SU-DHL-6 (cell line): ENCODE measurements at regions not wholly inside any gene's neighbourhood (a gene's known extent, or its start where the extent isn't known, plus 50 kb on each side); places are given as distances from the start of the nearest gene placed in this dataset.

Experiments used
- H2AFZ ChIP-seq: fragments of 200-600 bp; sonication (generic); 2 replicates; pipeline ENCODE4 v1.6.1; 2014; ENCODE audit warnings: low read depth, mild to moderate bottlenecking, moderate library complexity, mixed read lengths, antibody characterized with exemption, low read length; ENCODE audit not compliant: severe bottlenecking
- H3F3A ChIP-seq: fragments of 200-600 bp; shearing (Covaris generic); 2 replicates; pipeline ENCODE4 v1.6.0; 2016; ENCODE audit warnings: antibody characterized with exemption, mild to moderate bottlenecking; ENCODE audit not compliant: insufficient read depth
- H3K27ac ChIP-seq: fragments of 200-600 bp; sonication (generic); 2 replicates; pipeline ENCODE4 v1.5.1; 2016; ENCODE audit warnings: low read depth, mild to moderate bottlenecking, low read length, moderate library complexity, mixed read lengths
- H3K27me3 ChIP-seq: fragments of 200-600 bp; sonication (generic), shearing (Covaris generic); 2 replicates; pipeline ENCODE4 v1.6.0; 2014; ENCODE audit warnings: mild to moderate bottlenecking, low read length
- H3K36me3 ChIP-seq: fragments of 200-600 bp; sonication (generic); 2 replicates; pipeline ENCODE4 v1.6.1; 2014; ENCODE audit warnings: mild to moderate bottlenecking, low read length, mixed read lengths
- H3K4me2 ChIP-seq: fragments of 300-600, 200-600 bp; shearing (Covaris generic), sonication (generic); 2 replicates; pipeline ENCODE4 v1.6.0; 2014; ENCODE audit warnings: low read length, low read depth, mild to moderate bottlenecking; ENCODE audit not compliant: poor library complexity, severe bottlenecking
- H3K4me3 ChIP-seq: fragments of 200-600 bp; sonication (generic); 2 replicates; pipeline ENCODE4 v1.5.1; 2014; ENCODE audit warnings: antibody characterized with exemption, low read length, mild to moderate bottlenecking, mixed read lengths; ENCODE audit not compliant: insufficient read depth, poor library complexity, severe bottlenecking
- H3K79me2 ChIP-seq: fragments of 200-600 bp; sonication (generic); 2 replicates; pipeline ENCODE4 v1.6.1; 2014; ENCODE audit warnings: mild to moderate bottlenecking, low read length, moderate library complexity; ENCODE audit not compliant: insufficient read depth
- H3K9ac ChIP-seq: fragments of 200-600 bp; sonication (generic); 2 replicates; pipeline ENCODE4 v1.7.0; 2014; ENCODE audit warnings: mild to moderate bottlenecking, low read length
- H3K9me2 ChIP-seq: fragments of 200-600 bp; sonication (generic); replicated peaks from 2 replicates; pipeline ENCODE4 v1.6.1; 2014; ENCODE audit warnings: low read length; ENCODE audit not compliant: insufficient read depth
- H3K9me3 ChIP-seq: fragments of 200-600 bp; sonication (generic); 2 replicates; pipeline ENCODE4 v1.6.1; 2014; ENCODE audit warnings: low read length, mixed read lengths; ENCODE audit not compliant: insufficient read depth
- H4K20me1 ChIP-seq: fragments of 200-600 bp; sonication (generic); 2 replicates; pipeline ENCODE4 v1.6.1; 2014; ENCODE audit warnings: low read depth, mild to moderate bottlenecking, antibody characterized with exemption, low read length, moderate library complexity, mixed read lengths
- CTCF ChIP-seq: fragments of 200-600 bp; sonication (generic); IDR thresholded peaks from one replicate; pipeline ENCODE4 v1.5.1; 2017; ENCODE audit warnings: antibody characterized with exemption, mild to moderate bottlenecking, low read length, moderate library complexity; ENCODE audit not compliant: insufficient read depth, poor library complexity, severe bottlenecking
- EZH2phosphoT487 ChIP-seq: fragments of 200-600 bp; sonication (generic), shearing (Covaris generic); conservative IDR thresholded peaks from 2 replicates; pipeline ENCODE4 v1.6.1; 2018; ENCODE audit warnings: mild to moderate bottlenecking, antibody characterized with exemption, low read length, moderate library complexity, mixed read lengths

GRCh38 chr9:87160148-87161102 is 213.1 kb upstream of the GAS1 start:
- Histone ChIP-seq H3K9me3 (no peaks in the 10 kb centered on the region), H3K79me2 (no peaks in the 10 kb centered on the region), H3K9ac (no peak overlapping the region), H3K4me2 (no peak overlapping the region), H3K27ac (no peak overlapping the region), H4K20me1 (no peaks in the 10 kb centered on the region), H3K9me2 (no peaks in the 10 kb centered on the region), H3F3A (no peaks in the 10 kb centered on the region), H3K36me3 (no peaks in the 10 kb centered on the region), H3K4me3 (no peak overlapping the region), H3K27me3 (no peaks in the 10 kb centered on the region), H2AFZ (no peak overlapping the region)
- no peak for TF ChIP-seq EZH2phosphoT487
- TF ChIP-seq CTCF, result no peak

GRCh38 chr9:87167161-87167560 is 219.9 kb upstream of the GAS1 start:
- Histone ChIP-seq H3K9me2 (no peaks in the 10 kb centered on the region), H3K27ac (no peak overlapping the region), H3K4me2 (no peak overlapping the region), H3K36me3 (no peaks in the 10 kb centered on the region), H2AFZ (no peak overlapping the region), H3K4me3 (no peak overlapping the region), H3K27me3 (no peaks in the 10 kb centered on the region), H3K9me3 (no peaks in the 10 kb centered on the region), H3F3A (no peaks in the 10 kb centered on the region), H3K79me2 (no peaks in the 10 kb centered on the region), H4K20me1 (no peaks in the 10 kb centered on the region), H3K9ac (no peak overlapping the region)
- TF ChIP-seq CTCF, result no peak

DNA sequence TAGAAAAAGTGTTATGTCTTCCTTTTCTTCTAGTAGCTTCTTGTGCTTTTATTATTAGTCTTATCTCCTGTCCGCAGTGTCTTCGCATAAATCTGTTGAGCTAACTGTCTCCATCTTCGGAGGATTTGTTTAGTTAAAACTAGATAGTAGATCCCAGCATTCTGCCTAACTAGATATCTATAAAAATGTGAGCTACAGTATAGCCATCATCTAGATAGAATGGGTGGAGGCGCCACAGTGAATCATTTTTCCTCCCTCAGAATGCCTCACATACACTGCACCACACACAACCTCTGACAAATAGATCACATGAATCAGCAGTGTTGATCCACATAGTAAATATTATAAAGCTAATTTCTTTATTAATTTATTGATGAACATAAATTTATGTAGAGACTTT is 220.3 kb upstream of the GAS1 start:
- Histone ChIP-seq H3K9ac (no peak overlapping the region), H3K4me2 (no peak overlapping the region), H3K4me3 (no peak overlapping the region), H3K27ac (no peak overlapping the region), H3K79me2 (no peaks in the 10 kb centered on the region), H2AFZ (no peak overlapping the region), H3K27me3 (no peaks in the 10 kb centered on the region), H3K36me3 (no peaks in the 10 kb centered on the region), H3K9me3 (no peaks in the 10 kb centered on the region), H3K9me2 (no peaks in the 10 kb centered on the region), H3F3A (no peaks in the 10 kb centered on the region), H4K20me1 (no peaks in the 10 kb centered on the region)
- TF ChIP-seq CTCF (no peak), EZH2phosphoT487 (no peak)
